Activated T-helper 9 cell treated with anti-CD3 and anti-CD28 coated beads, Interleukin-2, amount 50 U/mL, for 16 hours (primary cell): ENCODE measurements at regions not wholly inside any gene's neighbourhood (a gene's known extent, or its start where the extent isn't known, plus 50 kb on each side); places are given as distances from the start of the nearest gene placed in this dataset.

Experiments
- DNase-seq: peaks from one replicate; pipeline ENCODE4 v3.0.0-alpha.2; 2020; ENCODE audit warnings: low read depth

DNA sequence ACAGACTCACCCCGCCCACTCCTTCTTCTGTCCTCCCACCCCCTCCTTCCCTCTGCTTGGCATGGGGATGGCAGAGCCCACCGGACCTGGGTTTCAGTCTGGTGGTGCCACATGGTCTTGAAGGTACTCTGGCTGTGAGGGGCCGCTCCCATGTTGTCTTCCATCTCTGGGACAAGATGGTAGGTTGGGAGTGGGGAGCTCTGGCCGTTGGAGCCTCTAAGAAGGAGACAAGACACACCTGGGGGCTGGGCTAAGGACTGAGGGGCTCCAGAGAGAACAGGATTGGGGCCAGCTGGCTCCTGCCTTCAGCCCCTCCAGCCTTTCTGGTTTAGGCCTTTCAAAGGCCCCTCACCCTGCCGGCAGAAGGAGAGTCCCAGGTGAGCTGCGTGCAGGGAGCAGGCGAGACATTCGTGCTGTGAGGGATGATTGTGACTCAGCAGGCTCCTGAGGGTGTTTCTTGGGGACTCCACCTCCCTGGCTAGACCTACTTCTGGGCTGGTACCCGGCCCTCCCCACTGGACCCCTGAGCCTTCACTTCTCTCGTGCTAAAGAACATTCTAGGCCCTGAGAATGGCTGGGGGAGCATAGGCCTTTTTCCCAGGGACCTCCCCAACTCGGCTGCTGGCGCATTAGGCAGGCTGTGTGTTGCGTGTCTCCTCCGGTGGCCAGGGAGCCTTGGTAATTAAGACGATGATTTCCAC, 128.2 kb upstream of the HAAO start:
- DNase-seq = no peak

DNA sequence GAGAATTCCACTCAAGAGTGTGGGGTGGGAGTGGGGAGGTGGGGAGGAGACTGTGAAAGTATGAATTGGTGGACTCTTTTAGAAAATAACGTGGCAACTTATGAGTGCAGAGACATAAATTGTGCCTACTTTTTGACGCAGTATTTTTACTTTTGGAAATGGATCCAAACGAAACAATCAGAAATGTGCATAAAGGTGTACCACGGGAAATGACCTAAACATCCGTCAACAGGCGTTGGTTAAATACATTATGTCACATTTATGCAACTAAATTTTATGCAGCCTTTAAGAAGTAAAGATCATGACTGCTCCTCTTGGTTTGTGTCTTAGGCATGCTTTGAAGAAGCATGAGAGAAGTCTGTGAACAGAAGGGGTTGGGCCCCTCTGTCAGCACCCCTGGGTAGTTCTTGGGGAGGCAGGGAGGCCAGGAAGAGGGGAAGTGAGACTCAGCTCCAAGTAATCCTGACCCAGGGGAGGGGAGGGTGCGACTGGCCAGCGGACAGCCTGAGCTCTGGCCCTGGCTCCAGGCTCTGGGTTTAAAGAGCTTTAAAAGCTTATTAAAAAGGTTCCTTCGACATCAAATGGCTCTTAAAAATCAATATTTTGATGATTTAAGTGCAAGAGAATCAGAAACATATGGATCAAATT, 126.4 kb upstream of the HAAO start:
- DNase-seq = no peak

DNA sequence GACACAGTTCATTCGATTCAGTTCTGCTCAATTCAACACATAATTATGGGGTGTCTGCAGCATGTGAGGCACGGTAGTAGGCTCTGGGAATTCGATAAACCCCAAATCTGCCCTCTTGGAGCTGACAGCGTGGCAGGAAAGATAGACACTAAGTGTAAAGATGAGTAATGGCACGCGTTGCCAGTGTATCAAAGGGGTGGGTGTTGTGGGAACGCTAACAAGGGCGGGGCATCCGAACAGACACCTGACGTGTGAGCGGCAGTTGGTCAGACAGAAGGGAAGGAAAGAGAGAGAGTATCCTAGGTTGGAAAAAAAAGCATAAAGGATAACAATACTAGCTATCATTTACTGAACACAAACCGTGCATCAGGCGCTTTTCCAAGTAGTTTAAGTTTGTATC, 125.7 kb upstream of the HAAO start:
- no peak for DNase-seq

DNA sequence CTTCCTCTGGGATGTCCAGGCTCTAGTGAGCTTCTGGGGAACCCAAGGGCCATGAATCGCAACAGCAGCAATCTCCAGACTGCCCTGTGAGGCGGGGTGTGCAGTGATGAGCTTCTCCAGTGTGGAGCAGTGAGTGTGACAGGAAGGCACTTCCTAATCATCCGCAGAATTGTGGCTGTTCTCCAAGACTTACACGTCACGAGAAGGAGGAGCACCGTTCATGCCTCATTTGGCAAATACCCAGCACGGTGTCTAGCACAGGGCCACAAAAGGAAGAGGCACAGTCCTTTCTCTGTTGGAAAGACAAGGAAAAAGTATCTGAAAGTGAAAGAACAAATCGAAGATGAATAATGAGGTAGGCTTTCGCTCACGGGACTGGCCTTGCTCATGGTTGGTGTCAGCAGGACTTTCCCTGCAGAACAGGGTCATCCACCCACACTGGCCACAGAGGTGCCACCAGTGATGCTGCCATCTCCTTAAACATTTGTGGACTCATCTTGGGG, 125.1 kb upstream of the HAAO start:
- DNase-seq = no peak

DNA sequence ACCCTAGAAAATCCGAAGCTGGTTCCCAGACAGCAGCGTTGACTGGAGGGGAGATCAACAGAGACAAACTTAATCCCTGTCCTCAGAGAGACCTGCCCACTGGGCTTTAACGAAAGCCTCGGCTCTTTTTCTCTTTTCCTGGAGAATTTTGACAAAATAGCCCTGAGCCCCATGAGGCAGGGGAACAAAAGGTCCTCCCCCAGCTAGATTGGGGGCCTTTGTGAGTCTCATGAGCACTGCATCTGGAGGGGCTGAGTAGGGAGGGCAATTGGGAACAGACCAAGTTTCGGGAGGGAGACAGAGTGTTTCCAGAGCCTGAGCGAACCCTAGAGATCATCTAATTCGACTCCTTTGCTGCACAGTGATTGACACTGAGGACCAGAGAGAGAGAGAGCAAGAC, 123.9 kb upstream of the HAAO start:
- DNase-seq = no peak

DNA sequence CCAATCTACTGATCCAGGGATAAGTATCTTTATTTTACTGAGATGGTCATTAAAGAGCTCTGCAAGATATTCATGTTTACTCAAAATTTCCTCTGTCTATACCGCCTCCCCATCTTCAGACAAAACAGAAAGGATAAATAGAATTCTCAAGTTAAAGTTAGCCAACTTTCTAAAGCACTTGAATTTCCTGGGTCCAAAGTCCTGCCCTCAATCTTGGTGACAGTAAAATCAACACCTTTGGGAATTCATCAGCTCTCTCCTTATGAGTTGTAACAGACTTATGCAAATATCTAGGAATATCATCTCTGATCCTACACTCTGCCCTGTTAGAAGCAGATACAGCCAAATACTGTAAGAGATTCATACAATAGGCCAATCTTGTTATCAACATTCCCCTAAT, 122.5 kb upstream of the HAAO start:
- no peak for DNase-seq

DNA sequence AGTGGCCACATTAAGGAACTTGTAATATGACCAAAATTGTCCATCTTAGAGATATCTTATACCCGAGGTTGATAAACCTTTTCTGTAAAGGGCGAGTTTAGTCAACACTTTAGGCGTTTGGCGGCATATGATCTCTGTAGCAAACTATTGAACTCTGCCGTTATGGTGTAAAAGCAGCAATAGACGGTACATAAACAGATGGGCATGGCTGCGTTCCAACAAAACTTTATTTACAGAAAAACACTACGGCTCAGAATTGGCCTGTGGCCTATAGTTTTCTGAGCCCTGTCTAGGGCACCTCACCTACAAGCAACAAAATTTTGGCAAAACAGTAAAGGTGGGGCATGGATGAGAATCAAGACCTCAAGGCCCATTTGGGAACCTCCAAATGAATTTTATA, 121.9 kb upstream of the HAAO start:
- DNase-seq = no peak

DNA sequence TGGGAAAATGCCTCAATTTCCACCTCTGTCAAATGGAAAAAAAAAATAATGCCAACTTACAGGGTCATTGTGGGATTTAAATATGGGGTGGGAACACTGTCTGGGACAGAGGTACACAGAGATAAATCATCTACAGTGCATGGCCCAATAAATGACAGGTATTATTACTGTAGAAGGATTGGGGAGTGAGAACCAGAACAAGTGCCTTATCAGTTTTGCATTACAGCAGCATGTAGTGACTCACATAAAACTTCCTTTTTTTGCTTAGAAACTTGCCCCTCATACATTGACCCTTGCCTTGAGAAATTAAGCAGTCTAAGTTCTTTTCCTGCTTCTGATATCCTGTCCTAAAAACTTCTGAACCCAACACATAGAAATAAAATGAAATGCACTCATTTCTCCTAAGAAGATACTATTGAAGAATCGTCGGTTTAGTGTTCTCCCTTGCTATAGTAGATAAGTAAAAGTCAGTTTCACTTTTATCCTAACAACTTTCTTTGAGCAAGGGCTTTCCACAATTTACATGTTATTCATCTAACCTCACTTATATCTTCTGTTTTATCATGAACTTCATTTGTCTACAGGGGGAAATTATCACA, 121.0 kb upstream of the HAAO start:
- no peak for DNase-seq

DNA sequence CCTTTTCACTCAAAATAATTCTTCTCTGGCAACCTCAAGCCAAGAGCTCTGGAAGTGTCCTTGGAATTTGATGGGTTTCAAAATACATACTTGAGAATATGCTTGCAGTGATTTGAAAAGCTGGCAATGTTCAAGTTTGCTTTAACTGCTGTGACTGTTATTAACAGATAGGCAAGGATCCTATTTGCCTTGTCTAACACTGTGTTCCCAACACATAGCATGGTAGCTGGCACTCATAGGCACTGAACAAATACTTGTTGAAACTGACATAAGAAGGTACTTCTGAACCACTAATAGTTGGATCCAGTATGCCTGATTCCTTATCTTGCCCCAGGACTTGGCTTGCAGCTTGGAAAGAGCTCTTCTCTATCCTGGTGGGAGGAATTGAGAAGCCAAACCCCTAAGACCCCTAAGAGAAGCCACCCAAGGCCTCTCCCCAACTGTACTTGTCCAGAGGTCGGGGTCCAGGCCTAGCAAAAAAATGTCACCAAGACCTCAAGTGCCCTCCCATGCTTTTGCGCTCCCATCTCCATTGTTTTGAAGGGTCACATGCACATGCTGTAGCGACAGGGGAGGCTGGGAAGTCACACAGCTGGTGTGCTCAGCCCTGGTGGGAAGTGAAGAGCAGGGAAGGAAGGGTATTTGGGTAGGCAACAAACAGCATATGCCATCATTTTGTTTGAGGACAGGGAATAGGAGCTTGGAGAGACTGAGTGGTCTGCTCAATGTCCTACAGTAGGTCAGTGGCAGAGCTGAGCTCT, 118.4 kb upstream of the HAAO start:
- no peak for DNase-seq

DNA sequence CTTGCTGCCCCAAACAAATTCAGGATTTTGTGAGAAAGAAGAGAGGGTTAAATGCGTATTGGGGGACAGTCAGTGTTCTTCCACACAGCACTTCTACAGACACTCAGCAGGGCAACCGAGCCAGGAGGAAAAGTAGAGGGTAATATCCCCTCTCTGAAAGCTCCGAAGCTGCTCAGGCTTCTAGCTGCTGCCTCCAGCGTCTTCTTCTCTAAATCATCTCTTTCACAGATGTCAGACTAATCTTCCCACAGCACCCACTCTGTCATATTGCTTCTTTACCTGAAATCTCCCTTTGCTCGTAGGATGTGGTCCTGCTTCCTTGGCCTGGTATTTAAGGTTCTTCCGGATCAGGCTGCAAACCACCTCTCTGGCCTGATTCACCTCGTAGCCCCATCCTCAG, 117.6 kb upstream of the HAAO start:
- no peak for DNase-seq

DNA sequence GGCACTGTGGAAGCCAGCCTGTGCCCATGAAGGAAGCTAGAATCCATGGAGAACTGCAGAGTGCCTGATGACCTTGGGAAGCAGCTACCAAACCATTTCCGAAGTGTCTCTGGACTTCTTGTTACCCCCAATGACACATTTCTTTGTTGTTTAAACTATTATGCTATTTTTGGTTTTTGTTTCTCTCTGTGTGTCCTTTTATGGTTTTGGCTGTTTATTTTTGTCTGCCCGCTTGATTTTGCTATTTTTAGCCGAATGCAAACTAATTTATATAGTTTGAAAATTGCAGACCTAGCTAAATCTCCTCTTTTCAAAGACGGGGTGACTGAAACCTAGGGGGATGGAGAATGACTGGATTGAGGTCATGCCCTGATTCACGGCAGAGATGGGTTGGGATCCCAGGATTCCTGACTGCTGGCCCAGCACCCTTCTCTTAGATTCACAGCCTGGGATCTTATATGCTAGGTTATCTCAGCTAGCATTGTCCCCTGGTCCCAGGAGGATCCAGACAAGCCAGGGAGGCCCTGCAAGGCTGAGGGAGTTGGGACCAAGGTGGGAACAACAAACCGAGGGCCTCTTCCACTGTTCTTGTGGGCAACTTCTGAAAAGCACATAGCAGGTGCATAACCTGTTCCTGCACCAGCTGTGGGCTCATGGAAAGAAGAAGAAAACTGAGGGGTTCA, 116.3 kb upstream of the HAAO start:
- no peak for DNase-seq

DNA sequence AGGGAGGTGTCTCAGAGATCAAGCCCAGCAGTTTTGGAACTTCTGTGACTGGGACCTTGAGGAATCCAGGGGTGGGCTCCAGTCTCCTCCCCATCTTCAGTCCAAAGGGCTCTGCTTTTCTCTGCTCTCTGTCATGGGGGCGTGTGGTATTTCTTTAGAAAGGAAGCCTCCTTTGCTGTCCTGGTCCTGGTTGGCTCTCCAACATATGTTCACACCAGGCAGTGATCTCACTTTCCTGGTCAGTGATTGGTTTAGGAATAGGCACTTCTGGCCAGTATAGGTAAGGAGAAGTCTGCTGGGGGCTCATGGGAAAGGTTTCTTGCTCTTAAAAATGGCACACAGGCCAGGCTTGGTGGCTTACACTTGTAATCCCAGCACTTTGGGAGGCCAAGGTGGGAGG, 115.5 kb upstream of the HAAO start:
- DNase-seq = no peak

DNA sequence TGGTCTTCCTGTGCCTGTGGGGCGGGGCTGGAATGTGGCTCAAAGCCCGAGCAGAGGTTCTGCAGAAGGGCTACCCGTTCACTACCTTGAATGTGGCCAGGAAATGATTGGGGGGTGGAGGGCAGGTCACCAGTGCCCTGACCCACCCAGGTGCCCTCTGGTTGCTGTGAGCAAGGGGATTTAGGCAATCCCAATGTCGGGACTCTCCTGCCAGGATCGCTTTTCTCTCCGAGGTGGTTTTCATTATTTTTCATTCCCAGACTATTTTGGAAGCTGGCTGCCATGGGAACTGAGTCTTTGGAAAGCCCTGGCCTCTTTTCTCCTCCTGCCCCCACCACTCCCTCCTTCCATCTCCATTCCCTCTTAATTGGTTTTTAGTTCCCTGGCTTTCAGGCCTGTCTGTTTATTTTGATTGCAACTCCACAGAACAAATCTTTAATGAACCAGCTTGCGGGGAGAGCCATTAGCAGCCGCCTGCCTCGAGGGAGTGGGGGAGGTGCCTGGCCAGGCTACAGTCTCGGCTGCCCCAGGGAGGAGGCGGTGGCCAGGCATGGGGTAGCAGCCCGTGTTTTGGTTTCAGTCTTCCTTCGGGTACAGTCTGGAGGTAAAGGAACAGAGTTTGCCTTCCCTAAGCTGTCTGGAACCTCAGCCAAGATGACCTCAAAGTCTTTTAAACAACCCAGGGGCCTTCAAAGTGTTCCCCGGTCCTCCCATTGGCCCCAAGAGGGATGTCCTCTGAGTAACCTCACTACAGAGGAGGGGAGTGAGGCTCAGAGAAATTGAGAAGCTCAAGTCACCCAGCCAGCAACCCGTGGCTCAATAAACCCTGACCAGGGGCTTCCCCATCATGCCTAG, 114.4 kb upstream of the HAAO start:
- DNase-seq = no peak

DNA sequence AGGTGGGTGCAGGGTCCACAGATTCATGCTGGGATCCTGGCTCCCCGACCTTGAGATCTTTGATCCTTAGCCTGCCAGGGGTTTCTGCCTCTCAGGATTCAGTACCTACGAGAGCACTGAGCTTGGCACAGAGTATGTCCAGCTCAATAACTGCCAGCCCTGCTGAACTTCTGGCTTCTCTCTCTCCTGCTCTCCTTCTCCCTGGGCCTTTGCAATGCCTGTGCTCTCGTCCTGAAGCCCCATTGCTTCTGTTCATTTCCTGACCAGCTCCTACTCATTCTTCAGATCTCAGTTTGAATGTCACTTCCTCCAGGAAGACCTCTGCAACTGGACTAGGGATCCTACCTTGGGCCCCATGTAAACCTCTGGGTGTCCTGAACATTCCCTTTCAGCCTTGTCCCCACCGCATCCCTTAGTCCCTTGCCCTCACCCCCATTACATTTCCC, 113.8 kb upstream of the HAAO start:
- DNase-seq = no peak

DNA sequence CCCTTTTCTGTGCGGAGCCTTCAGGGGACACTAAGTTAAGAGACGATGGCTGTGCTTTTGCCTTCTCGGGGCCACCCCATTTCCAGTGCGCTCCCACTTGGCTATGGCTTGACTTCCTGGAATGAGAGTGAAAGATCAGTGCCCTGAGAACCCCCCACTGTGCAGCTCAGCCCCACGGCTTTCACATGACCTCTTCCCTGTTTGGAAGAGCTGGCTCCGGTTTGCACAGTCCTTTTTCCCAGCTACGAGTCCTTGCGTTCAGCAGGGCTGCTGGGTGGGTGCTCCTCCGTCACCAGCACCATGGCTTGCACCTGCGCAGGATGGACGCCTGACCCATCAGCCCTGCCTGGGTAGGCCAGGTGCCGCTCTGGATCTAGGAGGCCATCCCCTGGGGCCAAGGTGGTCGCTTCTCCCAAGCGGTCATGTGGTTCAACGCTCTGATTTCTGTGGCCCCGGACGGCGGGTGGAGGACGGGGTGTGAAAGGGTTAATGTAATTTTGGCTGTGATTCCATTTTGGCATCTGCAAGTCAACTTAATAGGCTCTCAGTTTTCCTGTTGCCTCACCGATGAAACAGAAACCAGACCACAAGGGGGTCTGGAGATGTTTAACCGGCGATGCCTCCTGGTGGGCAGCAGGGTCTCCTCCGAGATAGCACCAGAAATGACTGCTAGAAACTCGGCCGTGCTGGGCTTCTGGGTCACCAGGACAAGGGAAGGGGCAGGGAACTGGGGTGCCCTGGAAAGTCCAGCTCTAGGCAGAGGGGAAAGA, 113.1 kb upstream of the HAAO start:
- no peak for DNase-seq

DNA sequence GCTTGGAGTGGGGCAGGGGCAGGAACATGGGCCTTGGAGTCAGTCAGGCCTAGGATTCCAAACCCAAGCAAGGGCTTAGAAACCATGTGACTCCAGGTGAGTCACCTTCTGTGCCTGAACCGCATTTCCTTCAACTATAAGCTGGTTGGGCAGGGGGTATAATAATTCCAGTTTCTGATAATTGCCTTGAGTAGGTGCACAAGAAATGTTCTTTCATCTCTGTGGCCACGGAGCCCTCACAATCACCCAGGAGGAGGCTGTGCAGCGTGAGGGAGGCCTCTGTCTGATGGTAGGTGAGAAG, 112.1 kb upstream of the HAAO start:
- no peak for DNase-seq

DNA sequence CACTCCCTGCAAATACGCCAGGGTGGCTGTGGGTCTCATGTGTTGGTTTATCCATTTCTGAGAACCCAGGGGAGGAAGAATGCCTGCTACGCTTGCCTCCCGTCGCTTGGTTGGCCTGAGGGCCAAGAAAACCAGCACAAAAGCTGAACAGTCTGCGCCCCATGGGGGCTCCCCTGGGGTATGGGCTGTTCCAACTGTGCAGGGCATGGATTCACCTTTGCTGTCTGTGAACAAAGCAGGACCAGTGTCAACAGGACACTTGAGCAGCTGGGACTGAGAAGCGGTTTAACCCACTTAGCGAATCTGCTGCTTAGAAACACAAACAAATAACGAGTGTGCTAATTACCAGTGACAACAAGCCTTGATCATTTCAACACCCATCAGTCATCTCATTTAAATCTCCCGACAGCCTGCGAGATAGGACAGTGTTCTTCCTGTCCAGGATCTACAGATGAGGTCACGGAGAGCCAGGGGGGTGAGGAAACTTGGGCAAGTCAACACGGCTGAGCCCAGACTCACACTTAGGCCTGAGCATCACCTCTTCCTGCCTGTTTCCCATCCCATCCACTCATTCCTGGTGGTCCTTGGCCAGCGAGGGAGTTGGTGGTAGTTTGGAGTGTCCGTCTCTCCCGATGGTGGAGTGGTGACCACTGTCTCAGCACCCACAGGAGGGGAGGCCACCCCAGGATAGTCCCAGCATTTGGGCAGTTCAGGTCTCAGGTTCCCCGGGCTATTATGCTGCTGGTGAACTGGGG, 111.6 kb upstream of the HAAO start:
- no peak for DNase-seq

DNA sequence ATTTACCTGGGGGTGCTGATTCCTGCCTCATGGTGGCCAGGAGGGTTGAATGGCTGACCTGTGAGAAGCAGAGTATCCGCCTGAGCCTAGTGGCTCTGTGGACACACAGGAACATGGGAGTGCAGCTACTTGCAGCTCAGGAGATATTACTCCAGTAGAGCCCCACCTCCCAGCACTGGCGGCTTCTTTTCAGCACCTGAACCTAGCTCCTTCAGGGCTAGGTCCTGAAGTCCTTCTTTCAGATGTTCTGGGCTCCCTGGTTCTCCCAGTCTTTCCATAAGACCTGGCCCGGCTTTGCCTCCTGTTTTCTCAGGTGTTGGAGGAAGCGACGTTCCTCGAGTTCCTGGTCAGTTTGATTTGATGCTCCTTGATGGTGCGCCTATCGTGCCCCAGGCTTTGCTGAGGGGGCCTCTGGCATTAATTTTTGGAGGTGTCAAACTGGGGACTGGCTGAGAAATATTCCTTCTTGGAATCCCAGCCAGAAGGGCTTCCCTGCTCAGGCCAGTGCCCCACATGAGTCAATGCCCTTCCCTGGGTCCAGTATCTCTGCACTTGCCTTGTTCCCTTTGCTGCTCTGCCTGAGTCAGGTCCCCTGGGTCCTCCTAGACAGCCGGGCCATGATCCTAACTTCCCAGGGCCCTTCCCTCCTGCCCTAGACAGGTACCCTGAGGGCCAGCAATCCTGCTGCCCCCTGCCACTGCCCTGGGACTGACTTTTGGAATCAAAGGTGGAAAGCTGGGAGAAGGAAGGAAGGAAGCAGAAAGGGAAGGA, 110.7 kb upstream of the HAAO start:
- DNase-seq = no peak

DNA sequence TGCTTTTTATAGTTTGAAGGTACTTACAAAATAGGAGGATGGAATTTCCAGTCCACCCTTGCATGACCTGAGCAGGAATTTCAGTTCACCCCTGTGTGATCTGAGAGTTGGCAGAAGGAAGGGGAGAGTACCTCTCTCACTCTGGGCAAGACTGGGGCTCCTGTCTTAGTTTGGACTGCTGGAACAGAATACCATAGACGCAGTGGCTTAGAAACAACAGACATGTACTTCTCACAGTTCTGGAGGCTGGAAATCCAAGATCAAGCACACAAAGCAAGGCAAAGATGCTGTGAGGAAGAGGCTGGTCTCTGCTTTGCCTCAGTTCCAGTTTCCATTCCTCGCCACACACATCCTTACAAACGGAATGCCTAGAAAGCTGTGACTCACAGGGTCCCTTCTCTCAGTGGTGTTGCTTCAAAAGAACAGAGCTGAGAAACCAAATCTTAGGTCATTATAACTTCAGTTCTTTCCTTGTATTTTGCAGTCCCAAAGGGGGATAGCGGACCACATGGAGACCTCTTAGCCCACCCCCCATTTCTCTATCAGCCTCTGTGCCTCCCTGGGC, 108.8 kb upstream of the HAAO start:
- no peak for DNase-seq
